ENCODE measurements at regions not wholly inside any gene's neighbourhood (a gene's known extent, or its start where the extent isn't known, plus 50 kb on each side); places are given as distances from the start of the nearest gene placed in this dataset.

GRCh38 chr2:104716061-104716460, 137.9 kb upstream of the POU3F3 start:
- TF ChIP-seq POLR2A (IDR thresholded peaks at IDR 0.05) (no peak), CTCF (IDR thresholded peaks at IDR 0.05) (no peak), EP300 (IDR thresholded peaks at IDR 0.05) (no peak)
